K562 (cell line): ENCODE measurements at regions not wholly inside any gene's neighbourhood (a gene's known extent, or its start where the extent isn't known, plus 50 kb on each side); places are given as distances from the start of the nearest gene placed in this dataset.
A peak's percentile ranks its signal among the peaks of the same experiment; 100 is the strongest.

Experiments used
- DMBX1 ChIP-seq: fragments of 250-450 bp; sonication (Bioruptor Pico); IDR thresholded peaks from 2 replicates; pipeline ENCODE4 v1.8.0; 2022; ENCODE audit warnings: inconsistent platforms, mild to moderate bottlenecking, moderate library complexity, borderline replicate concordance
- HMG20B ChIP-seq: fragments of 250-450 bp; sonication (Bioruptor Pico); IDR thresholded peaks from 2 replicates; pipeline ENCODE4 v1.5.0; 2021; ENCODE audit warnings: mild to moderate bottlenecking
- HNRNPLL ChIP-seq: fragments of 200-400 bp; formaldehyde crosslinking; IDR thresholded peaks from 2 replicates; pipeline ENCODE4 v1.6.1; 2017; ENCODE audit warnings: low read length, low read depth, mild to moderate bottlenecking; ENCODE audit not compliant: poor library complexity, severe bottlenecking
- IFI16 ChIP-seq: fragments of 250-450 bp; sonication (Bioruptor Pico); IDR thresholded peaks from 2 replicates; pipeline ENCODE4 v2.1.2; 2022; ENCODE audit warnings: mild to moderate bottlenecking, inconsistent platforms
- JUN ChIP-seq, 2 experiments: sonication (generic) in 1 of 2; formaldehyde crosslinking in 1 of 2; IDR thresholded peaks; 2 replicates each; pipeline versions ENCODE4 v1.6.1 to v1.8.0; 2012 to 2022; ENCODE audit warnings: borderline replicate concordance in 2 of 2, mild to moderate bottlenecking in 2 of 2, improper control_type of control experiment in 1 of 2, low read depth in 1 of 2, low read length in 1 of 2, missing genetic modification reagents in 1 of 2
- KLF1 ChIP-seq: fragments of 450-650 bp; IDR thresholded peaks from 2 replicates; pipeline ENCODE4 v1.6.1; 2016; ENCODE audit warnings: missing genetic modification characterization, missing compliant biosample characterization
- MEIS2 ChIP-seq: fragments of 450-650 bp; IDR thresholded peaks from 2 replicates; pipeline ENCODE4 v1.6.1; 2014; ENCODE audit warnings: mild to moderate bottlenecking; ENCODE audit not compliant: partially characterized antibody
- MYNN ChIP-seq, 2 experiments: sonication (generic); formaldehyde crosslinking in 1 of 2; IDR thresholded peaks; 2 replicates each; pipeline versions ENCODE4 v1.5.0 to v1.6.1; 2016 to 2020; ENCODE audit warnings: antibody characterized with exemption in 1 of 2, missing genetic modification reagents in 1 of 2
- PHB ChIP-seq: fragments of 250-450 bp; sonication (Bioruptor Pico); IDR thresholded peaks from 2 replicates; pipeline ENCODE4 v1.5.0; 2021
- RNF2 ChIP-seq: sonication (generic); IDR thresholded peaks from 2 replicates; pipeline ENCODE4 v1.6.1; 2016
- SMARCA5 ChIP-seq: fragments of 450-650 bp; IDR thresholded peaks from 2 replicates; pipeline ENCODE4 v1.6.1; 2016
- SMARCE1 ChIP-seq: fragments of 450-650 bp; IDR thresholded peaks from 2 replicates; pipeline ENCODE4 v1.7.1; 2016; ENCODE audit warnings: mild to moderate bottlenecking
- SRF ChIP-seq, 2 experiments: fragments of 250-450, 450-650 bp in 1 of 2; sonication (Bioruptor Pico) in 1 of 2; sonication (generic) in 1 of 2; formaldehyde crosslinking; IDR thresholded peaks; 2 replicates each; pipeline versions ENCODE4 v1.5.0 to v1.5.1; 2020 to 2022; ENCODE audit warnings: mild to moderate bottlenecking in 1 of 2, missing genetic modification reagents in 1 of 2
- TEAD4 ChIP-seq, 2 experiments: sonication (generic) in 1 of 2; formaldehyde crosslinking in 1 of 2; IDR thresholded peaks; 2 replicates each; pipeline versions ENCODE4 v1.6.1 to v1.8.0; 2012 to 2022; ENCODE audit warnings: borderline replicate concordance in 1 of 2, inconsistent platforms in 1 of 2, low read length in 1 of 2, mild to moderate bottlenecking in 1 of 2, missing genetic modification reagents in 1 of 2
- TRIM28 ChIP-seq: fragments of 450-650 bp; IDR thresholded peaks from 2 replicates; pipeline ENCODE4 v1.6.1; 2017
- ZBTB7A ChIP-seq: IDR thresholded peaks from 2 replicates; pipeline ENCODE4 v1.6.1; 2011; ENCODE audit warnings: low read depth, mild to moderate bottlenecking, low read length, moderate library complexity, borderline replicate concordance; ENCODE audit not compliant: control insufficient read depth
- ZNF124 ChIP-seq: sonication (generic); formaldehyde crosslinking; IDR thresholded peaks from 2 replicates; pipeline ENCODE4 v1.8.1; 2022; ENCODE audit warnings: missing genetic modification reagents
- ZNF174 ChIP-seq: fragments of 250-450 bp; sonication (Bioruptor Pico); IDR thresholded peaks from 2 replicates; pipeline ENCODE4 v1.4.0; 2020; ENCODE audit warnings: mild to moderate bottlenecking
- ZNF431 ChIP-seq: sonication (generic); formaldehyde crosslinking; IDR thresholded peaks from 2 replicates; pipeline ENCODE4 v1.8.0; 2022; ENCODE audit warnings: mild to moderate bottlenecking, missing genetic modification reagents
- ZZZ3 ChIP-seq: fragments of 450-650 bp; IDR thresholded peaks from 2 replicates; pipeline ENCODE4 v1.6.1; 2016; ENCODE audit warnings: antibody characterized with exemption, mild to moderate bottlenecking, moderate library complexity
- TF ChIP-seq, protein P1 (sequence below): sonication (generic); formaldehyde crosslinking; IDR thresholded peaks from 2 replicates; pipeline ENCODE4 v1.8.1; 2023; ENCODE audit warnings: mild to moderate bottlenecking, missing genetic modification reagents
- TF ChIP-seq, protein P2 (sequence below): fragments of 450-650 bp; IDR thresholded peaks from 2 replicates; pipeline ENCODE4 v1.6.1; 2018; ENCODE audit warnings: mild to moderate bottlenecking, low read depth; ENCODE audit not compliant: partially characterized antibody
- TF ChIP-seq, protein P3 (sequence below): sonication (generic); formaldehyde crosslinking; IDR thresholded peaks from 2 replicates; pipeline ENCODE4 v1.8.1; 2023; ENCODE audit warnings: mild to moderate bottlenecking, missing genetic modification reagents, moderate library complexity
- TF ChIP-seq, protein P4 (sequence below), 3 experiments: fragments of 200-800 bp in 1 of 3; sonication (Bioruptor generic) in 1 of 3; sonication (generic) in 1 of 3; formaldehyde crosslinking in 1 of 3; IDR thresholded peaks; 2 replicates each; pipeline versions ENCODE4 v1.6.1 to v1.8.0; 2016 to 2022; ENCODE audit warnings: mild to moderate bottlenecking in 2 of 3, missing compliant biosample characterization in 2 of 3, missing genetic modification characterization in 2 of 3, missing genetic modification reagents in 1 of 3

DNA sequence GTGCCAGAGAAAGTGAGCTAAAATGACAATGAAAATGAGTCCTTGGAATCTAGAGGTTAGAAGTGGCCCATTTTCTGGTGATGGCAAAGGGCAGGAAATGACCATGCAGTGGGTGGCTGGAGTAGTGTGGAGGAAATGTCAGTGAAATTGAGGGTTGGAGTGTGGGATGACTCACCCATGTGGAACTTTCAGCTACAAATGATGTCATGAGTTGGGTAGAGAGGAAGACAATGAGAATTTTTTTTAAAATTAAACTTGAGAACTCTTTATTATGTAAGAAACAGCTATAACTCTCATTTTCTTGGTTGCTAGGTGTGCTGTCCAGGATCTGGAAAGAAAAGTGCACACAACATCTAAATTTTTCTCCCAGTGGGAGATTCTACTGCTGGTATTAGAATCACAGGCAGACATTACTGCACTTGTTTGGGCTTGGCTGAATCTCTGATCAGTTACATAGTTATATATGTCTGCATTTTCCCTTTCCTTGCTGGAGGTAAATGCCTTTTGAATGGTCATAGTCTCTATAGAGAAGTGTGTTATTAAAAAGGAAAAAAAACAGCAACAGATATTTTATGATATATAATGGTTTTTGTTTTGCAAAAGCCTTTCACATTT is 56.8 kb upstream of the GNG12 start (continued):
- TF ChIP-seq DMBX1 (CRISPR knock-in tag) (peak; percentile 70; the same call in 1 of the 2 replicates), RNF2 (no peak), MEIS2 (peak; percentile 24), IFI16 (CRISPR knock-in tag) (no peak), TRIM28 (no peak), JUN (IDR thresholded peaks at IDR 0.05; ENCODE audit: borderline replicate concordance, low read depth, low read length) (peak; percentile 94), JUN (CRISPR knock-in tag; IDR thresholded peaks at IDR 0.05; ENCODE audit: borderline replicate concordance) (no peak), SMARCE1 (peak; percentile 68; the same call in 1 of the 2 replicates), ZNF124 (CRISPR knock-in tag) (no peak), MYNN (IDR thresholded peaks at IDR 0.05) (no peak), MYNN (CRISPR knock-in tag; IDR thresholded peaks at IDR 0.05) (no peak), ZZZ3 (no peak), KLF1 (tag) (no peak), TEAD4 (IDR thresholded peaks at IDR 0.05; ENCODE audit: low read length) (peak; percentile 43; the same call in 1 of the 2 replicates), TEAD4 (CRISPR knock-in tag; IDR thresholded peaks at IDR 0.05; ENCODE audit: borderline replicate concordance) (no peak), HMG20B (CRISPR knock-in tag) (no peak), ZNF431 (CRISPR knock-in tag) (no peak), ZBTB7A (no peak), SRF (CRISPR knock-in tag; IDR thresholded peaks at IDR 0.05) (no peak), ZNF174 (no peak), HNRNPLL (no peak), PHB (CRISPR knock-in tag) (no peak), SMARCA5 (no peak)
- TF ChIP-seq, protein P1, sequence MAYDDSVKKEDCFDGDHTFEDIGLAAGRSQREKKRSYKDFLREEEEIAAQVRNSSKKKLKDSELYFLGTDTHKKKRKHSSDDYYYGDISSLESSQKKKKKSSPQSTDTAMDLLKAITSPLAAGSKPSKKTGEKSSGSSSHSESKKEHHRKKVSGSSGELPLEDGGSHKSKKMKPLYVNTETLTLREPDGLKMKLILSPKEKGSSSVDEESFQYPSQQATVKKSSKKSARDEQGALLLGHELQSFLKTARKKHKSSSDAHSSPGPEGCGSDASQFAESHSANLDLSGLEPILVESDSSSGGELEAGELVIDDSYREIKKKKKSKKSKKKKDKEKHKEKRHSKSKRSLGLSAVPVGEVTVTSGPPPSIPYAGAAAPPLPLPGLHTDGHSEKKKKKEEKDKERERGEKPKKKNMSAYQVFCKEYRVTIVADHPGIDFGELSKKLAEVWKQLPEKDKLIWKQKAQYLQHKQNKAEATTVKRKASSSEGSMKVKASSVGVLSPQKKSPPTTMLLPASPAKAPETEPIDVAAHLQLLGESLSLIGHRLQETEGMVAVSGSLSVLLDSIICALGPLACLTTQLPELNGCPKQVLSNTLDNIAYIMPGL (CRISPR knock-in tag): no peak
- TF ChIP-seq, protein P2, sequence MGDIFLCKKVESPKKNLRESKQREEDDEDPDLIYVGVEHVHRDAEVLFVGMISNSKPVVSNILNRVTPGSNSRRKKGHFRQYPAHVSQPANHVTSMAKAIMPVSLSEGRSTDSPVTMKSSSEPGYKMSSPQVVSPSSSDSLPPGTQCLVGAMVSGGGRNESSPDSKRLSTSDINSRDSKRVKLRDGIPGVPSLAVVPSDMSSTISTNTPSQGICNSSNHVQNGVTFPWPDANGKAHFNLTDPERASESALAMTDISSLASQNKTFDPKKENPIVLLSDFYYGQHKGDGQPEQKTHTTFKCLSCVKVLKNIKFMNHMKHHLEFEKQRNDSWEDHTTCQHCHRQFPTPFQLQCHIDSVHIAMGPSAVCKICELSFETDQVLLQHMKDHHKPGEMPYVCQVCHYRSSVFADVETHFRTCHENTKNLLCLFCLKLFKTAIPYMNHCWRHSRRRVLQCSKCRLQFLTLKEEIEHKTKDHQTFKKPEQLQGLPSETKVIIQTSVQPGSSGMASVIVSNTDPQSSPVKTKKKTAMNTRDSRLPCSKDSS: no peak
- TF ChIP-seq, protein P3, sequence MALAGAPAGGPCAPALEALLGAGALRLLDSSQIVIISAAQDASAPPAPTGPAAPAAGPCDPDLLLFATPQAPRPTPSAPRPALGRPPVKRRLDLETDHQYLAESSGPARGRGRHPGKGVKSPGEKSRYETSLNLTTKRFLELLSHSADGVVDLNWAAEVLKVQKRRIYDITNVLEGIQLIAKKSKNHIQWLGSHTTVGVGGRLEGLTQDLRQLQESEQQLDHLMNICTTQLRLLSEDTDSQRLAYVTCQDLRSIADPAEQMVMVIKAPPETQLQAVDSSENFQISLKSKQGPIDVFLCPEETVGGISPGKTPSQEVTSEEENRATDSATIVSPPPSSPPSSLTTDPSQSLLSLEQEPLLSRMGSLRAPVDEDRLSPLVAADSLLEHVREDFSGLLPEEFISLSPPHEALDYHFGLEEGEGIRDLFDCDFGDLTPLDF (CRISPR knock-in tag): no peak
- TF ChIP-seq, protein P4, sequence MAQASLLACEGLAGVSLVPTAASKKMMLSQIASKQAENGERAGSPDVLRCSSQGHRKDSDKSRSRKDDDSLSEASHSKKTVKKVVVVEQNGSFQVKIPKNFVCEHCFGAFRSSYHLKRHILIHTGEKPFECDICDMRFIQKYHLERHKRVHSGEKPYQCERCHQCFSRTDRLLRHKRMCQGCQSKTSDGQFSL (CRISPR knock-in tag; IDR thresholded peaks at IDR 0.05): no peak
- TF ChIP-seq, protein P4 (tag; IDR thresholded peaks at IDR 0.05): no peak
